ENCODE measurements at regions not wholly inside any gene's neighbourhood (a gene's known extent, or its start where the extent isn't known, plus 50 kb on each side); places are given as distances from the start of the nearest gene placed in this dataset.

- Mint-ChIP-seq H3K4me3 (no peak overlapping the region), H3K4me1 (no peaks in the 10 kb centered on the region), H3K27ac (no peak overlapping the region), H3K9me3 (peaks cover 15% of the 10 kb centered on the region), H3K27me3 (ENCODE audit: low read depth) (no peaks in the 10 kb centered on the region), H3K36me3 (0 out of 2 replicates have a peak, but pooled peaks cover 2% of the 10 kb centered on the region)
- TF ChIP-seq SMAD4 (CRISPR knock-in tag; IDR thresholded peaks at IDR 0.05), result no peak
- no peak for TF ChIP-seq IRF1 (CRISPR knock-in tag; IDR thresholded peaks at IDR 0.05)
- TF ChIP-seq USF2 (CRISPR knock-in tag; IDR thresholded peaks at IDR 0.05), result no peak
- TF ChIP-seq E2F4 (CRISPR knock-in tag; IDR thresholded peaks at IDR 0.05; ENCODE audit: borderline replicate concordance, low read depth), result no peak
- TF ChIP-seq ZNF219 (CRISPR knock-in tag; IDR thresholded peaks at IDR 0.05; ENCODE audit: borderline replicate concordance), result no peak
- TF ChIP-seq CBFB (CRISPR knock-in tag; IDR thresholded peaks at IDR 0.05; ENCODE audit: low read depth), result no peak
- TF ChIP-seq TEAD1 (CRISPR knock-in tag; IDR thresholded peaks at IDR 0.05), result no peak
- no peak for TF ChIP-seq MAX (CRISPR knock-in tag; IDR thresholded peaks at IDR 0.05)
- TF ChIP-seq NFATC4 (CRISPR knock-in tag; IDR thresholded peaks at IDR 0.05), result no peak
- no peak for TF ChIP-seq PRRX2 (CRISPR knock-in tag; IDR thresholded peaks at IDR 0.05)
- TF ChIP-seq MXD4 (CRISPR knock-in tag; IDR thresholded peaks at IDR 0.05; ENCODE audit: borderline replicate concordance), result no peak
- TF ChIP-seq ZNF232 (CRISPR knock-in tag; IDR thresholded peaks at IDR 0.05), result no peak
- no peak for TF ChIP-seq ATF2 (CRISPR knock-in tag; IDR thresholded peaks at IDR 0.05; ENCODE audit: borderline replicate concordance, low read depth)
- TF ChIP-seq TCF7 (CRISPR knock-in tag; IDR thresholded peaks at IDR 0.05; ENCODE audit: low read depth), result no peak
- no peak for TF ChIP-seq FOXJ3 (CRISPR knock-in tag; IDR thresholded peaks at IDR 0.05; ENCODE audit: borderline replicate concordance)
- TF ChIP-seq FOXP1 (CRISPR knock-in tag; IDR thresholded peaks at IDR 0.05; ENCODE audit: borderline replicate concordance), result no peak
- ChIA-PET POLR2A (no interaction called here), CTCF (no interaction called here)
- ATAC-seq, result no peak
- no peak for DNase-seq (ENCODE audit: low spot score)
Observed at GRCh38 chr11:110928391-110928790, 216.2 kb upstream of the ARHGAP20 start.

GRCh38 chr11:110921742-110922521 is 209.7 kb upstream of the ARHGAP20 start:
- H3K27me3 Mint-ChIP-seq (ENCODE audit: low read depth), result no peaks in the 10 kb centered on the region
- peaks cover 32% of the 10 kb centered on the region for H3K9me3 Mint-ChIP-seq
- ChIA-PET CTCF (no interaction called here), POLR2A (no interaction called here)
- peak; percentile 87 for ATAC-seq
- H3K4me1 Mint-ChIP-seq, result 0 out of 2 replicates have a peak, but pooled peaks cover 4% of the 10 kb centered on the region
- no peak overlapping the region for H3K27ac Mint-ChIP-seq
- DNase-seq (ENCODE audit: low spot score), result peak; percentile 13
- no peak overlapping the region for H3K4me3 Mint-ChIP-seq
- H3K36me3 Mint-ChIP-seq, result 0 out of 2 replicates have a peak, but pooled peaks cover 2% of the 10 kb centered on the region
- TF ChIP-seq CTCF (IDR thresholded peaks at IDR 0.05) (no peak), ZNF423 (CRISPR knock-in tag; IDR thresholded peaks at IDR 0.05) (no peak), TCF7 (CRISPR knock-in tag; IDR thresholded peaks at IDR 0.05; ENCODE audit: low read depth) (no peak), ZNF532 (CRISPR knock-in tag; IDR thresholded peaks at IDR 0.05; ENCODE audit: borderline replicate concordance) (no peak), NR1H2 (CRISPR knock-in tag; IDR thresholded peaks at IDR 0.05) (no peak), JUN (CRISPR knock-in tag; IDR thresholded peaks at IDR 0.05) (no peak), PREB (CRISPR knock-in tag; IDR thresholded peaks at IDR 0.05; ENCODE audit: borderline replicate concordance) (no peak), MYBL2 (CRISPR knock-in tag; IDR thresholded peaks at IDR 0.05) (no peak)
